ENCODE measurements at regions not wholly inside any gene's neighbourhood (a gene's known extent, or its start where the extent isn't known, plus 50 kb on each side); places are given as distances from the start of the nearest gene placed in this dataset.

- TF ChIP-seq CHD7 (IDR thresholded peaks at IDR 0.05; ENCODE audit: insufficient replicate concordance, low read length) (no peak), HDAC2 (IDR thresholded peaks at IDR 0.05; ENCODE audit: borderline replicate concordance in 1 of 2, low read depth in 2 of 2, low read length in 2 of 2) (no peak), CBX5 (IDR thresholded peaks at IDR 0.05; ENCODE audit: low read depth, low read length) (no peak), YY1 (IDR thresholded peaks at IDR 0.05; ENCODE audit: low read depth, low read length) (no peak), TAF1 (IDR thresholded peaks at IDR 0.05; ENCODE audit: low read depth, low read length) (no peak), SP2 (IDR thresholded peaks at IDR 0.05; ENCODE audit: low read length) (no peak), RXRA (IDR thresholded peaks at IDR 0.05; ENCODE audit: insufficient read depth, low read depth, low read length) (no peak), CREB1 (IDR thresholded peaks at IDR 0.05) (no peak), E2F6 (IDR thresholded peaks at IDR 0.05) (no peak), CTBP2 (IDR thresholded peaks at IDR 0.05; ENCODE audit: borderline replicate concordance, insufficient read depth, insufficient read length, low read length) (no peak), SIX5 (IDR thresholded peaks at IDR 0.05; ENCODE audit: low read depth, low read length) (no peak), SAP30 (IDR thresholded peaks at IDR 0.05; ENCODE audit: insufficient read depth, insufficient replicate concordance, low read length) (no peak)
Observed at GRCh38 chr6:133067960-133068359, 173.2 kb upstream of the EYA4 start (continued).

All from H1 (cell line).